ENCODE measurements at regions not wholly inside any gene's neighbourhood (a gene's known extent, or its start where the extent isn't known, plus 50 kb on each side); places are given as distances from the start of the nearest gene placed in this dataset.
"Not testable (repeated sequence)": the region's sequence is repeated elsewhere in the genome, so short reads cannot be mapped to it uniquely, and the experiment has no call there.

- no peaks in the 10 kb centered on the region for H3K9me3 ChIP-seq (ENCODE audit: low read depth)
- H3K4me2 ChIP-seq: no peak overlapping the region
- WGBS (ENCODE audit: low lambda C conversion rate, missing lambda C conversion rate): 83% methylated on average over 6 of the region's 6 CpGs
- no peaks in the 10 kb centered on the region for H3K36me3 ChIP-seq (replicated peaks; ENCODE audit: insufficient read depth, low read depth)
- no peaks in the 10 kb centered on the region for H3K4me1 ChIP-seq (ENCODE audit: insufficient read depth)
- H3K27me3 ChIP-seq: no peaks in the 10 kb centered on the region
- H3K4me3 ChIP-seq: no peak overlapping the region
- TF ChIP-seq CTCF (IDR thresholded peaks at IDR 0.05; ENCODE audit: poor library complexity): no peak
- no peak for TF ChIP-seq EZH2 (IDR thresholded peaks at IDR 0.05; ENCODE audit: borderline replicate concordance)
- no peak for TF ChIP-seq EZH2phosphoT487 (IDR thresholded peaks at IDR 0.05; ENCODE audit: low read depth, severe bottlenecking, unreplicated experiment)
- H2AFZ ChIP-seq: no peak overlapping the region
- H3K9me2 ChIP-seq (replicated peaks; ENCODE audit: insufficient read depth): no peaks in the 10 kb centered on the region
- H3K79me2 ChIP-seq: no peaks in the 10 kb centered on the region
- no peaks in the 10 kb centered on the region for H4K20me1 ChIP-seq (ENCODE audit: insufficient read depth, poor library complexity, severe bottlenecking)
- no peak overlapping the region for H3K27ac ChIP-seq
- DNase-seq (ENCODE audit: low spot score): no peak
Observed at GRCh38 chr13:54415753-54416366, 1387.2 kb downstream of the OLFM4 start.

- 90% methylated on average over 15 of the region's 15 CpGs for WGBS (ENCODE audit: low lambda C conversion rate, missing lambda C conversion rate)
- H3K9me3 ChIP-seq (ENCODE audit: low read depth); DNase-seq (ENCODE audit: low spot score); H3K4me1 ChIP-seq (ENCODE audit: insufficient read depth); H3K27me3 ChIP-seq; H3K4me3 ChIP-seq; H3K79me2 ChIP-seq; H3K36me3 ChIP-seq (replicated peaks; ENCODE audit: insufficient read depth, low read depth); H4K20me1 ChIP-seq (ENCODE audit: insufficient read depth, poor library complexity, severe bottlenecking); H2AFZ ChIP-seq; H3K9me2 ChIP-seq (replicated peaks; ENCODE audit: insufficient read depth); H3K27ac ChIP-seq; H3K4me2 ChIP-seq: not testable (repeated sequence)
Observed at GRCh38 chr13:54422946-54423345, 1394.3 kb downstream of the OLFM4 start.

- no peaks in the 10 kb centered on the region for H3K4me1 ChIP-seq (ENCODE audit: insufficient read depth)
- TF ChIP-seq EZH2 (IDR thresholded peaks at IDR 0.05; ENCODE audit: borderline replicate concordance): no peak
- no peak for TF ChIP-seq CTCF (IDR thresholded peaks at IDR 0.05; ENCODE audit: poor library complexity)
- no peak for TF ChIP-seq EZH2phosphoT487 (IDR thresholded peaks at IDR 0.05; ENCODE audit: low read depth, severe bottlenecking, unreplicated experiment)
- H4K20me1 ChIP-seq (ENCODE audit: insufficient read depth, poor library complexity, severe bottlenecking): no peaks in the 10 kb centered on the region
- H3K9me3 ChIP-seq (ENCODE audit: low read depth): no peaks in the 10 kb centered on the region
- no peaks in the 10 kb centered on the region for H3K9me2 ChIP-seq (replicated peaks; ENCODE audit: insufficient read depth)
- H3K27ac ChIP-seq: no peak overlapping the region
- no peak overlapping the region for H3K4me2 ChIP-seq
- no peaks in the 10 kb centered on the region for H3K27me3 ChIP-seq
- 60% methylated on average over 2 of the region's 2 CpGs for WGBS (ENCODE audit: low lambda C conversion rate, missing lambda C conversion rate)
- H3K36me3 ChIP-seq (replicated peaks; ENCODE audit: insufficient read depth, low read depth): no peaks in the 10 kb centered on the region
- DNase-seq (ENCODE audit: low spot score): no peak
- no peaks in the 10 kb centered on the region for H3K79me2 ChIP-seq
- H2AFZ ChIP-seq: no peak overlapping the region
- H3K4me3 ChIP-seq: no peak overlapping the region
Observed at GRCh38 chr13:54424344-54424743, 1395.7 kb downstream of the OLFM4 start.

- H3K4me3 ChIP-seq: no peak overlapping the region
- peak; percentile 25 for DNase-seq (ENCODE audit: low spot score)
- H3K4me2 ChIP-seq: no peak overlapping the region
- H3K27me3 ChIP-seq: no peaks in the 10 kb centered on the region
- H2AFZ ChIP-seq: no peak overlapping the region
- WGBS (ENCODE audit: low lambda C conversion rate, missing lambda C conversion rate): 79% methylated on average over 4 of the region's 4 CpGs
- TF ChIP-seq EZH2 (IDR thresholded peaks at IDR 0.05; ENCODE audit: borderline replicate concordance) (no peak), EZH2phosphoT487 (IDR thresholded peaks at IDR 0.05; ENCODE audit: low read depth, severe bottlenecking, unreplicated experiment) (no peak), CTCF (IDR thresholded peaks at IDR 0.05; ENCODE audit: poor library complexity) (no peak)
- H3K9me2 ChIP-seq (replicated peaks; ENCODE audit: insufficient read depth): no peaks in the 10 kb centered on the region
- H3K36me3 ChIP-seq (replicated peaks; ENCODE audit: insufficient read depth, low read depth): no peaks in the 10 kb centered on the region
- no peaks in the 10 kb centered on the region for H3K9me3 ChIP-seq (ENCODE audit: low read depth)
- H3K27ac ChIP-seq: no peak overlapping the region
- no peaks in the 10 kb centered on the region for H4K20me1 ChIP-seq (ENCODE audit: insufficient read depth, poor library complexity, severe bottlenecking)
- no peaks in the 10 kb centered on the region for H3K79me2 ChIP-seq
- H3K4me1 ChIP-seq (ENCODE audit: insufficient read depth): peaks cover 3% of the 10 kb centered on the region
Observed at GRCh38 chr13:54433493-54434206, 1405.0 kb downstream of the OLFM4 start.

GRCh38 chr13:54440853-54441400, 1412.3 kb downstream of the OLFM4 start:
- H3K79me2 ChIP-seq; H2AFZ ChIP-seq; H3K9me2 ChIP-seq (replicated peaks; ENCODE audit: insufficient read depth); H3K9me3 ChIP-seq (ENCODE audit: low read depth); H4K20me1 ChIP-seq (ENCODE audit: insufficient read depth, poor library complexity, severe bottlenecking); H3K27me3 ChIP-seq; H3K36me3 ChIP-seq (replicated peaks; ENCODE audit: insufficient read depth, low read depth); DNase-seq (ENCODE audit: low spot score); H3K27ac ChIP-seq; H3K4me3 ChIP-seq; H3K4me1 ChIP-seq (ENCODE audit: insufficient read depth); H3K4me2 ChIP-seq: not testable (repeated sequence)
- 98% methylated on average over 23 of the region's 27 CpGs for WGBS (ENCODE audit: low lambda C conversion rate, missing lambda C conversion rate)

All from hepatocyte (in vitro differentiated cells).